GM23338 (cell line): ENCODE measurements at regions not wholly inside any gene's neighbourhood (a gene's known extent, or its start where the extent isn't known, plus 50 kb on each side); places are given as distances from the start of the nearest gene placed in this dataset.

Experiments used
- CREB1 ChIP-seq: fragments of 250-450 bp; sonication (Bioruptor Pico); IDR thresholded peaks from 2 replicates; pipeline ENCODE4 v1.5.0; 2020; ENCODE audit warnings: low read depth, mild to moderate bottlenecking, moderate library complexity
- CTCF ChIP-seq, 2 experiments: fragments of 200-600 bp in 1 of 2; sonication (generic) in 1 of 2; conservative IDR thresholded peaks; 2 replicates each; pipeline versions ENCODE4 v1.5.1 to v1.6.1; 2016 to 2017; ENCODE audit warnings: antibody characterized with exemption in 2 of 2, low read depth in 2 of 2, mild to moderate bottlenecking in 2 of 2, moderate library complexity in 1 of 2
- EZH2 ChIP-seq: fragments of 200-600 bp; sonication (generic); IDR thresholded peaks from one replicate; pipeline ENCODE4 v1.8.0; 2017; ENCODE audit warnings: antibody characterized with exemption, mild to moderate bottlenecking, low read depth; ENCODE audit not compliant: unreplicated experiment
- EZH2phosphoT487 ChIP-seq: fragments of 200-600 bp; sonication (generic); IDR thresholded peaks from one replicate; pipeline ENCODE4 v1.8.1; 2018; ENCODE audit warnings: antibody characterized with exemption; ENCODE audit not compliant: unreplicated experiment
- JUNB ChIP-seq: IDR thresholded peaks from one replicate; pipeline ENCODE4 v1.6.1; 2016; ENCODE audit warnings: antibody characterized with exemption; ENCODE audit not compliant: unreplicated experiment
- NANOG ChIP-seq: IDR thresholded peaks from 2 replicates; pipeline ENCODE4 v1.6.1; 2016; ENCODE audit warnings: antibody characterized with exemption, borderline replicate concordance
- POLR2AphosphoS5 ChIP-seq: IDR thresholded peaks from 2 replicates; pipeline ENCODE4 v1.6.1; 2016; ENCODE audit warnings: antibody characterized with exemption, low read depth
- REST ChIP-seq: IDR thresholded peaks from one replicate; pipeline ENCODE4 v1.6.1; 2018; ENCODE audit warnings: antibody characterized with exemption; ENCODE audit not compliant: unreplicated experiment

GRCh38 chr12:65574867-65575266 lies 249.4 kb upstream of the HMGA2 start:
- TF ChIP-seq CTCF (conservative IDR thresholded peaks at IDR 0.05; ENCODE audit: low read depth in 2 of 2), result no peak
- no peak for TF ChIP-seq EZH2phosphoT487
- TF ChIP-seq REST, result no peak
- TF ChIP-seq EZH2, result no peak
- no peak for TF ChIP-seq CREB1 (CRISPR knock-in tag)
- TF ChIP-seq POLR2AphosphoS5, result no peak
- no peak for TF ChIP-seq JUNB
- no peak for TF ChIP-seq NANOG
